Dedifferentiated amniotic fluid mesenchymal stem cell (primary cell): ENCODE measurements at regions not wholly inside any gene's neighbourhood (a gene's known extent, or its start where the extent isn't known, plus 50 kb on each side); places are given as distances from the start of the nearest gene placed in this dataset.
"Not testable (repeated sequence)": the region's sequence is repeated elsewhere in the genome, so short reads cannot be mapped to it uniquely, and the experiment has no call there.

Experiments
- DNase-seq: peaks from one replicate; pipeline ENCODE4 v3.0.0-alpha.2; 2016; ENCODE audit errors: extremely low spot score

DNA sequence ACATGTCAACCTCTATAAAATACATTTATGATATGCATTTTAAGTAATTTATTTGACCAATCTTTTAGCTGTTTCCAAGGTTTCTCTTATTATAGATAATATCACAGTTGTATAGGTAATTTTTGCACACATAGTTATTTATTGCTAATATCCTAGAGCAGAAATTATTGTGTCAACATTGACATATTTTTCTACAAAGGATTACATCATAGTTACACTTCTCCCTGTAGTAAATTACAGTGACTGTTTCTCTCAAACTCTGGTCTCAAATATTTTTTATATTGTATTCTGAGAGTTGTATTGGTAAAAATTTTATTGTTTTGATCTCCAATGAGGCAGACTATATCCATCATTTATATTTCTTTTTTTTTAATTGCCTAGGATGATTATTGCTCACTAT lies 714.4 kb upstream of the CDH6 start:
- DNase-seq = no peak

GRCh38 chr5:30475429-30475828 lies 718.1 kb upstream of the CDH6 start:
- DNase-seq = no peak

GRCh38 chr5:30469691-30470090 lies 723.8 kb upstream of the CDH6 start:
- DNase-seq = no peak

DNA sequence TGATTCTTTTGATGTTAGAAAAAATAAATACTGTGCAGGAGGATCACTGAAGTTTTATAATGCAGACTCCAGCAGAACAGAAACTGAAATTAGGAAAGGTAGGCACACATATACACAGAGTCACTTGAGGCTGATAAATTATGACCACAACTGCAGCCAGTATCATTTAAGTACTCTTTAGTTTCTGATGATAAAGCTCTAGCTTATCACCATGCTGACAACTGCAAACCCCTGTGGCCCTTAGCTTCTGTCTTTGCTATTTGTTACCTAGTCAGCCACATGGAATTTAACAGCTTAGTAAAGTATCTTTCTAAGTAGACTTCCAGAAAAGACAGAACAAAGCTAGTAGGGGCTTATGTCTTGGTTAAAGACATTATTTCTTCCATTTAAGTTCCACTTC lies 734.8 kb upstream of the CDH6 start:
- DNase-seq = no peak

DNA sequence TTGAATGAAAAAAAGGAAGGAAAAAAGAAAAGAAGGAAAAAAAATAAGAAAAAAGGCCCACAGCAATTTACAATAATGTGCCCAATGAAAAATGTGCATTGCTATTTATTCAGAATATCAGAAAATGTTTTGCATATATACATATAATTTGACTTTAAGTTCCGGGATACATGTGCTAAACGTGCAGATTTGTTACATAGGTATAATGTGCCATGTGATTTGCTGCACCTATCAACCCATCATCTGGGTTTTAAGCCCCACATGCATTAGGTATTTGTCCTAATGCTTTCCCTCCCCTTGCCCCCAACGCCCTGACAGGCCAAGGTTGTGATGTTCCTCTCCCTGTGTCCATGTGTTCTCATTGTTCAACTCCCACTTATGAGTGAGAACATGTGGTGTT lies 738.0 kb upstream of the CDH6 start:
- DNase-seq = not testable (repeated sequence)

DNA sequence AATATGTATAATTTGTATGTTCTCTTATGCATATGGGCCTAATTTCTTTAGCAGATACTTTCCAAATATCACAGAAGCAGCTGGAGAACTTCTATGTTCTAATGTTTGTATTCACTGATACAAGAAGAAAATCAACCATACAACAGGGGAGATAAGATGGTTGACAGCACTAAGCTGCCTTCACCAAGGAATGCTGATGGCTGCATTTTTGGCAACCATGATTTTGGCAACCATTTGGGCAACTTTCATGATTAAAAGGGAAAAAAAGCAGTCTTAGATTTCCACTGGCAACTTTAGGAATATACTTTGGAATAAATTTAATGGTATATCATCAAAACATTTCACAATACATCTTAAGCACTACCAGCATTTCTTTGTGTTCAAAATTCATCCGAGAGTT lies 740.3 kb upstream of the CDH6 start:
- no peak for DNase-seq

DNA sequence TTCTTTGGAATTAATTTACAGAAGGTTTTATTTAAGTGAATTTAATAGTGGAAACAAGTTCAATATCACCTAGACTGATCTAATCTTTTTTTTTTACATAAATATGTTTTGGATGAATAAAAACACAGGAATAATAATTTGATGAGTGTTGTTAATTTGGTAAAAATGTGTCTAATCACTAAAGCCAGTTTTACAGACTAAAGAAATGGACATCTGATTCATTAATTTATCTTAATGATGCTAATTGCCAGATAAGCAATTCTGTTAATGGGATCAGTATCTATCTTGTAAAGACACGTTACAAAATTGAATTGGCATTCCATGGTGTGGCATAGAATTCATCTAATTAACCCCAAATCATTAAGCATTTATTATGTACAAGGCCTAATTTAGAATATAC lies 743.3 kb upstream of the CDH6 start:
- no peak for DNase-seq

DNA sequence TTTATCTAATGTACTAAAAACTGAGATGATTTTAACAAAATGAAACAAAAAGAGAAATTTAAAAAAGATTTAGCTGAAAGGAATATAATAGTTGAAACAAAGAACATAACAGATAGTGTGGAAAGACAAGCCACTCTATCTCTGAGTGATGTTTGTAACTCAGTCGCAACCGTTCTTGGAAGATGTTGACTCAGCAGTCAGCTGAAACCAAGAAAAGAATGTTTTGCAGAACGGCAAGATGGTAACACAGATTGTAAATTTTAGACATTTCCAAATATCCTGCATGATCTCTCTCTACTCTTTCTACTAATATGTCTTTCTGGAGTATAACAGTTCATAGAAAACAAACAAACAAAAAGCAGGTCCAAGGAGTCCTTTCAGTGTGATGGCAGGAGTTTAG lies 746.1 kb upstream of the CDH6 start:
- no peak for DNase-seq

DNA sequence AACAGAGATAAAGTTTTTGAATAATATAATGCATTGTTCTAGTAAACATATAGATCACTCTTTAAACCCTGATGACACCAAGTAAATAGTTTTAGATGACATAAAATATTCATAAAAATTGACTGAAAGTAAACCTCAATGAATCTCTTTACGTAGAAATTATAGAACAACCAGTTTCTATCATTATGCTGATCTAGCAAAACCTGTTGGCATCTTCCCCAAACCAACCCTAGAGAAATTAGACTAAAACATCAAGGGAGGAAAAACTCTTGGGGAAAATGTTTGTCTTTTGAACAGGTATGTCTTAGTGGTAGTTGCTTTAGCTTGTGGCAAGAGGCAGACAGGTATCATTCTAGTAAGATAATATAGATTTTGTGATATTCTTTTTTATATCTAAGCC lies 747.0 kb upstream of the CDH6 start:
- no peak for DNase-seq

GRCh38 chr5:30438785-30439184 lies 754.7 kb upstream of the CDH6 start:
- DNase-seq = no peak

GRCh38 chr5:30436691-30437090 lies 756.8 kb upstream of the CDH6 start:
- no peak for DNase-seq

- DNase-seq = not testable (repeated sequence)
Measured at GRCh38 chr5:30428866-30429407, 764.5 kb upstream of the CDH6 start.

GRCh38 chr5:30414078-30414477 lies 779.4 kb upstream of the CDH6 start:
- DNase-seq = no peak

- DNase-seq = no peak
Measured at GRCh38 chr5:30413540-30413939, 779.9 kb upstream of the CDH6 start.

- no peak for DNase-seq
Measured at GRCh38 chr5:30405821-30406220, 787.7 kb upstream of the CDH6 start.

DNA sequence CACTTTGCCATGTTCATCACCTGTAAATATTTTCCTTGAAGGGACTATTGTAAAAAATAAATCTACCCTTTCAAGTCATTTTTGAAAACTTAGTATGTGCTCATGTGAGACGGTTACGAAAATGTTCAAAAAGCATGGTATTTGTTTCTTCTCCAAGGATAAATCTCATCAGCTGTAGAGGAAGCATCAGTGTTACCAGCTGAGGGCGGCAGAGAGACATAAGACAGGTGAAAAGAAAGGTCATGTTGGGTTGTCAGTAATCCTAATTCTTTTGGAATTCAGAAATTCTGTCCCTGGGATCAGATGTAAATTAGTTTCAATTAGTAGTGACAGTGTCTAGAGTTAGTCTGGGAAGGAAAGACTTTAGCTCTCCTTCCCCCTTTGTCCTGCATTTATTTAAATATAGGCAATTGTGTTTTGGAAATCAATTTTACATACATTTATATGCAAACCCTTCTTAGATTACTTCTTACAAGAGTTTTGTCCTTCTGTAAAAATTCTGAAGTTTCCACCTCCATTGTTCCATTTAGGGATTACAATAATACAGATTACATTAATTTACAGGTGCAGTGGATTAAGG lies 791.9 kb upstream of the CDH6 start:
- DNase-seq = no peak

GRCh38 chr5:30398423-30398822 lies 795.1 kb upstream of the CDH6 start:
- no peak for DNase-seq

DNA sequence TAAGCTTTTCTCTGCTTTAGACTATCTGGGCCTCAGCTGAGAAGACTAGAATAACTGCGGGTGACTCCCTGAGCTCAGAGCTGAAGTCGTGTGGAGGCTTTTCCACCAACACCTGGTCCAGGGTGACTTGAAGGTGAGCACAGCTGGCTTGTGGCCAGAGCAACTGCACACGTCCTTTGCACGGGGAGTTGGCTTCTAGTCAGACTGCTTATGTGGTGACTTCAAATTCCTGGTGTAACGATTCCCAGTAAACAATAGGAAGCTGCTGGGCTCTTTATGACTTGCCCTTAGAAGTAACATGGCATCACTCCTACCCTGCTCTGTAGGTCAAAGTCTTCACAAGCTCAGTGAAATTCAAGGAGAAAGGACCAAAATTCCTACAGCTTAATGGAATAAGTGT lies 800.6 kb upstream of the CDH6 start:
- no peak for DNase-seq

- no peak for DNase-seq
Measured at GRCh38 chr5:30390095-30390494, 803.4 kb upstream of the CDH6 start.

DNA sequence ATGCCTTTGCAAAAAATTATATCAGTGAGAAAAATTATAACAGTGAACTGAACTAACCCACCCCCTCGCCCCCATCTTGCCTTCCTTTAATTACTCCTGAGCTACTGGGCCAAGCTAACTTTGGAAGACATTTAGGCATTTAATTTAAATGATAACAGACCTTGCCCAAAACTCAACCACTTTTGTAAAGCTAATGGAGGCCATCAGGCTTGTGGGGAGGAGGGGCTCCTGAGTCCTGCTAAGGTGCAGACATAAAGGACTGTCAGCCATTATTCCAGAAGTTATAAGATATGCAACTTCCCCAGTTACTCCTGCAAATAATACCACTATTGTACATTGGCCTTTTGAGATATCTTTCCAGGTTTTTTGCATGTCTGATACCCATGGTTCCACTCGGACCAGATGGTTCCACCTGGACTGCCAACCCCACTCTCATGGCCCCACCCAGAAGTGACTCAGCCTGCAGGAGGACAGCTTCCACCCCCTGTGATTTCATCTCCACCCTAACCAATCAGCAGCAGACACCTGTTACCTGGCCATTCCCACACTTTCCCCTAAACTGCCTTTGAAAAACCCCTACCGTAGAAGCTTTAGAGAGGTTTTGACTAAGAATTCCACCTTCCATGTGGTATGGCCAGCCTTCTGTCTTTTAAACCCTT lies 805.4 kb upstream of the CDH6 start:
- no peak for DNase-seq

- DNase-seq = no peak
Measured at GRCh38 chr5:30385754-30386153, 807.7 kb upstream of the CDH6 start.

DNA sequence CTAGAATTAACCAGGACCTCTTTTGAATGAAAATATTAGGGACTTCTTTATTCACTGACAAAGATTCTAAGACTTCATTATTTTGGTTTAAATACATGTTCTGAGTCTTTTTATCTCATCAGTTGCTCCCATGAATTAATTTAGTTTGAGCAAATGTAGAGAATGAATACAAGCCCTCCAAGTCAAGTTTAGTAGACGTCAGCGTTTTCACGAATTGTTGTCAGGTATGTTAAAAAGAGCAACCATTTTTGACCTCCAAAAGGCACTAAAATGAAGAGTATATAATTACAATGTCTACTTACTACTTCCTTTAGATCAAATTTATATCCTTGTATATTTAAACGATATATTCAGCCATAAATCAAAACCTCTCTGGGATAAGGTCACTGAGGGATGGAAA lies 809.3 kb upstream of the CDH6 start:
- no peak for DNase-seq

DNA sequence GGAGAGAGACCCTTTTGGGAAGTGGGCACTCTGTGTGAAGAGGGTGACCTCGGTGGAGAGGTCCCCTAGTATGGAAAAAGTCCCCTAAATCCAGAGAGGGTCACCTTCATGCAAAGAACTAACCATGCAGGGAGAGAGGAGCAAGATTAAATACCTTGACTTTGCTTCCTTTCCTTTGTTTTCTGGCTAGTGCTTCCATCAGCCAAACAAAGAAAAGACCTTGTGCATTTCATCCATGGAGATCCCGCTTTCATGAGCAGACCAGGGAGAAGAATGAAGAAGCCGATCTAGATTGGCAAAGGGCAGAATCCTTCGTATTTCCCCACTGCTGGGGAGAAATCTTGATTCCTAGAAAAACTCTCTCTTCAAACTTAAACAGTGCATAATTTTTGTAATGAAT lies 813.3 kb upstream of the CDH6 start:
- DNase-seq = no peak

- no peak for DNase-seq
Measured at GRCh38 chr5:30376848-30377247, 816.6 kb upstream of the CDH6 start.
